Activated naive CD8-positive, alpha-beta T cell treated with anti-CD3 and anti-CD28 coated beads, Interleukin-2, amount 50 U/mL, for 16 hours (primary cell): ENCODE measurements at regions not wholly inside any gene's neighbourhood (a gene's known extent, or its start where the extent isn't known, plus 50 kb on each side); places are given as distances from the start of the nearest gene placed in this dataset.
"Not testable (repeated sequence)": the region's sequence is repeated elsewhere in the genome, so short reads cannot be mapped to it uniquely, and the experiment has no call there.

Source experiments
- DNase-seq: peaks from one replicate; pipeline ENCODE4 v3.0.0-alpha.2; 2020; ENCODE audit warnings: low read depth, low spot score

- DNase-seq: not testable (repeated sequence)
These were observed 94.0 kb upstream of the NIPBL start for GRCh38 chr5:36782612-36783011.

- DNase-seq: no peak
These were observed 90.0 kb upstream of the NIPBL start for GRCh38 chr5:36786448-36787012.

- no peak for DNase-seq
These were observed 89.0 kb upstream of the NIPBL start for GRCh38 chr5:36787365-36788093.

- DNase-seq: no peak
These were observed 85.7 kb upstream of the NIPBL start for GRCh38 chr5:36790847-36791246.

GRCh38 chr5:36792560-36793180 is 83.9 kb upstream of the NIPBL start:
- no peak for DNase-seq

GRCh38 chr5:36795366-36795765 is 81.2 kb upstream of the NIPBL start:
- no peak for DNase-seq

- DNase-seq: no peak
These were observed 80.4 kb upstream of the NIPBL start for GRCh38 chr5:36796155-36796554.

- no peak for DNase-seq
These were observed 75.0 kb upstream of the NIPBL start for GRCh38 chr5:36801523-36801922.

GRCh38 chr5:36802187-36802586 is 74.4 kb upstream of the NIPBL start:
- DNase-seq: no peak

GRCh38 chr5:36813249-36813648 is 63.3 kb upstream of the NIPBL start:
- DNase-seq: not testable (repeated sequence)

GRCh38 chr5:36815871-36816270 is 60.7 kb upstream of the NIPBL start:
- DNase-seq: no peak

GRCh38 chr5:36820900-36821299 is 55.7 kb upstream of the NIPBL start:
- no peak for DNase-seq

GRCh38 chr5:36826694-36827093 is 49.9 kb upstream of the NIPBL start:
- DNase-seq: no peak
